ENCODE measurements at regions not wholly inside any gene's neighbourhood (a gene's known extent, or its start where the extent isn't known, plus 50 kb on each side); places are given as distances from the start of the nearest gene placed in this dataset.
A peak's percentile ranks its signal among the peaks of the same experiment; 100 is the strongest.

GRCh38 chr13:64869539-64869938, 2360.6 kb downstream of the PCDH9 start:
- no peaks in the 10 kb centered on the region for H3K27me3 ChIP-seq (ENCODE audit: control insufficient read depth in 2 of 2, insufficient read depth in 2 of 2, low read length in 2 of 2)
- intact Hi-C loops (cut with micrococcal nuclease) (no loop called here), dilution Hi-C loops (cut with MboI; ENCODE audit: extremely low pct_ligation_motif_present, low sequenced_read_pairs) (no loop called here)
- H2AFZ ChIP-seq (ENCODE audit: low read depth, low read length) = no peak overlapping the region
- BruUV-seq (replicated peaks) = no TSS peak
- H3K9me1 ChIP-seq (replicated peaks; ENCODE audit: control insufficient read depth, extremely low read depth, insufficient read depth, low read length) = no peaks in the 10 kb centered on the region
- no peaks in the 10 kb centered on the region for H3K79me2 ChIP-seq (ENCODE audit: control insufficient read depth, insufficient read depth, low read length)
- no peaks in the 10 kb centered on the region for H3K9me3 ChIP-seq (replicated peaks; ENCODE audit: control insufficient read depth, insufficient read depth, low read length)
- POLR2A ChIA-PET = no interaction called here
- TF ChIP-seq FOS (IDR thresholded peaks at IDR 0.05; ENCODE audit: borderline replicate concordance, insufficient read depth, low read length) (peak; percentile 17), POLR2A (IDR thresholded peaks at IDR 0.05; ENCODE audit: low read depth, low read length) (no peak)
- CTCF ChIA-PET = interaction anchor here (1.1 to 1.3 kb wide), 3 partner anchors 10 to 13 kb away, joined by 4 read pairs; no protein-coding TSS in a partner anchor
- H4K20me1 ChIP-seq (replicated peaks; ENCODE audit: control insufficient read depth, extremely low read depth, insufficient read depth, low read length) = no peaks in the 10 kb centered on the region
- no peak overlapping the region for H3K9ac ChIP-seq (replicated peaks; ENCODE audit: extremely low read depth, insufficient read depth, low read length)
- H3K4me2 ChIP-seq (ENCODE audit: insufficient read depth, low read length) = no peak overlapping the region
- H3K36me3 ChIP-seq (ENCODE audit: control insufficient read depth in 2 of 2, extremely low read depth in 1 of 2, insufficient read depth in 2 of 2, low read length in 2 of 2) = no peaks in the 10 kb centered on the region
- H3K4me3 ChIP-seq (replicated peaks in 1 of 3; ENCODE audit: insufficient read depth in 1 of 3, low read depth in 1 of 3, low read length in 3 of 3) = no peak overlapping the region
- peak; percentile 46 for DNase-seq (ENCODE audit: low read depth, low spot score)
- FAIRE-seq = peak; percentile 35
- H3K4me1 ChIP-seq (ENCODE audit: control insufficient read depth, extremely low read depth, insufficient read depth, low read length) = no peaks in the 10 kb centered on the region
- no peak overlapping the region for H3K27ac ChIP-seq (ENCODE audit: insufficient read depth, low read depth, low read length)

- Histone ChIP-seq H3K9me3 (replicated peaks; ENCODE audit: control insufficient read depth, insufficient read depth, low read length) (no peaks in the 10 kb centered on the region), H3K4me2 (ENCODE audit: insufficient read depth, low read length) (no peak overlapping the region), H3K9ac (replicated peaks; ENCODE audit: extremely low read depth, insufficient read depth, low read length) (no peak overlapping the region), H4K20me1 (replicated peaks; ENCODE audit: control insufficient read depth, extremely low read depth, insufficient read depth, low read length) (no peaks in the 10 kb centered on the region), H3K79me2 (ENCODE audit: control insufficient read depth, insufficient read depth, low read length) (no peaks in the 10 kb centered on the region), H3K4me1 (ENCODE audit: control insufficient read depth, extremely low read depth, insufficient read depth, low read length) (no peaks in the 10 kb centered on the region), H3K27me3 (ENCODE audit: control insufficient read depth in 2 of 2, insufficient read depth in 2 of 2, low read length in 2 of 2) (no peaks in the 10 kb centered on the region), H3K4me3 (replicated peaks in 1 of 3; ENCODE audit: insufficient read depth in 1 of 3, low read depth in 1 of 3, low read length in 3 of 3) (no peak overlapping the region), H2AFZ (ENCODE audit: low read depth, low read length) (no peak overlapping the region), H3K36me3 (ENCODE audit: control insufficient read depth in 2 of 2, extremely low read depth in 1 of 2, insufficient read depth in 2 of 2, low read length in 2 of 2) (no peaks in the 10 kb centered on the region), H3K9me1 (replicated peaks; ENCODE audit: control insufficient read depth, extremely low read depth, insufficient read depth, low read length) (no peaks in the 10 kb centered on the region), H3K27ac (ENCODE audit: insufficient read depth, low read depth, low read length) (no peak overlapping the region)
- intact Hi-C loops (cut with micrococcal nuclease) (no loop called here), dilution Hi-C loops (cut with MboI; ENCODE audit: extremely low pct_ligation_motif_present, low sequenced_read_pairs) (no loop called here)
- POLR2A ChIA-PET = no interaction called here
- no peak for DNase-seq (ENCODE audit: low read depth, low spot score)
- FAIRE-seq = no peak
- no TSS peak for BruUV-seq (replicated peaks)
- TF ChIP-seq POLR2A (IDR thresholded peaks at IDR 0.05; ENCODE audit: low read depth, low read length) (no peak), MYC (IDR thresholded peaks at IDR 0.05; ENCODE audit: low read depth, low read length) (no peak), POLR2AphosphoS5 (IDR thresholded peaks at IDR 0.05; ENCODE audit: insufficient read depth, low read depth, low read length) (no peak)
- CTCF ChIA-PET = interaction anchor here (1.0 kb wide), 1 partner anchor 11 kb away, joined by 4 read pairs; no protein-coding TSS in a partner anchor
These were observed 2362.3 kb downstream of the PCDH9 start for GRCh38 chr13:64867856-64868255.

Measured in endothelial cell of umbilical vein (primary cell).